ENCODE measurements at regions not wholly inside any gene's neighbourhood (a gene's known extent, or its start where the extent isn't known, plus 50 kb on each side); places are given as distances from the start of the nearest gene placed in this dataset.
A peak's percentile ranks its signal among the peaks of the same experiment; 100 is the strongest.
"Not testable (repeated sequence)": the region's sequence is repeated elsewhere in the genome, so short reads cannot be mapped to it uniquely, and the experiment has no call there.

DNA sequence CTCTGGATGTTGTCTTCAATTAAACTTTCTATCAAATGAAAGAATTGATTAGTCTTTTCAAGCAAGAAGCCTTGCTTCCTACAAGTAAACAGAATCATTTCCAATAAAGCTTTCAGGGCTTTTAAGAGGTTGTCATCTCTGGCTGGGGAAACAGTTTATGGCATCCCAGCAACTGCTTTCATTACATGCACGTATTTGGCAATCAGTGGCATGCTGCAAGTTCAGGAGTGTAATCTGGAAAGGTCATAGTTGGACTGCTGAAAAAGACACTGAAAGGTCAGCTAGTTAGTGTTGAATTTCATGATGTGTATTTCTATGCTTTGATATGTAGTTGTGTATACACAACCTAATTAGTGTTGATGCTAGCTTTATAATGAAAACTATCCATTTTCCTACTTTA, 332.9 kb downstream of the DSC3 start:
- DNase-seq (ENCODE audit: low read depth) = no peak

DNA sequence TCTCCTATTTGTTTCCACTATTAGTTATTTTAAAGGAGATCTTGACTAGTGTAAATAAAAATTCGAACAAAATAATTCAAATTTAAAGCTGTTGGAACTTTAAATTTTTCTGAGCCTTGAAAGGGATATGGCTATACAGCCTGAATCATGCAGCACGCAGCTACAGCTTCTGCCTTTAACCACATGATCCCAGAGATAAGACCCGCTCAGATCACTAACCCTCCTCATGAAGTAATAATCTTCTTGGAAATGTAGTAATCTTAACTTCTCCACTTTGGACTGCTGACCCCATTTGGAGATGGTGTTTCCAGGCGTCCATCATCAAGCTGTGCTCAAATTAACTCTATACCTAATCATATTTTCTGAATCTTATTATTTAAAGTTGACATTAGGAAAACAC, 336.6 kb downstream of the DSC3 start:
- DNase-seq (ENCODE audit: low read depth) = no peak

DNA sequence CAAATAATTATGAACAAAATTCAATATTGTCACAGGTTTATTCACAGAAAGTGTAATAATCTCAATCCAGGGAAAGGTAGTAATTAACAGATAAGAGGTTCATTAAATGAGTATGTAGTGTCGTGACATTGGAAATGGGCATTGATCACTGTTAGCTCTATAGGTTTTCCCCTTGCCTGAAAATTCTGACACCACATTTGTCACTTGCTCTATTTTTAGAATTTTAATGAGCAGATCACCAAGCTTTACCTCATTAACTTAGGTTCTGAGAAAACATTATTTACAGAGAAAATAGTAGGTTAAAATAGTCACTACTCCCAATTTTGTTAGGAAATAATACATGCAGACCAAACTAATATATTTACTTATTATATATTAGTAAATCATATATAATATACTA, 344.0 kb downstream of the DSC3 start:
- DNase-seq (ENCODE audit: low read depth) = no peak

DNA sequence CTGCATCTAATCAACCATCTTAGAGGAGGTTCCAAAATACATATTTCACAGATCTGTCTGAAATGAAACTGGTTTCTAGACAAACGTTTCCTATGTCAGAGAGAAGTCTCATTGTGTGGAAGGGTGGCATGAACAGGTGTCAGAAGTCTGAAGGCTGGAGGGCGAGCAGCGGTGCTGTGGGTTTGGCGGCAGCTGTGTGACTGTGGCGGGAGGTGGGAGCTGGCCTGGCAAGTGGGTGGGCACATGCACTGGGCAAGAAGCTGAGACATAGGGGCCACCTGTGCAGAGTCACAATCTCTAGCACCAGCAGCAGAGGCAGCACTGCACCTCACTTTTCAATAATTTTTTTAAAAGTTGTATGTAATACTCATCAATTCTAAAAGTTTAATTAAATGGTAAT, 346.3 kb downstream of the DSC3 start:
- no peak for DNase-seq (ENCODE audit: low read depth)

DNA sequence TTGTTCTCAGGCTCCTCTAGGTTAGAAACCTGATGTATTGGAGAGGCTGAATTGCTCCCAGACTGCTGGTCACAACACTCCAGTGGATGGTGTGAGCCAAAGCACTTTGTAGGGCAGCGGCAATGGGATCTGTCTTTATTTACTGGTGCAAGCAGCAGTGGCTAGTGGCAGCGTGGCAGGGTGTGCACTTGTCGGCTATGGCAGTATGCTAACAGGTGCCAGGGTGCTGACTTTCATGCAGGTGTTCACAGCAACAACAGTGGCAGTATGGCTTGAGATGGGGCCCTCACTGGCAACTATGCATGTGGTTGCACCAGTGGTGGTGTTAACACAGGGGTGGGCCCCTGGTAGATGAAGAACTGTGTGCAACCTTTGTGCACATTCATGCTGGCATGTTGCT, 347.8 kb downstream of the DSC3 start:
- DNase-seq (ENCODE audit: low read depth) = no peak

DNA sequence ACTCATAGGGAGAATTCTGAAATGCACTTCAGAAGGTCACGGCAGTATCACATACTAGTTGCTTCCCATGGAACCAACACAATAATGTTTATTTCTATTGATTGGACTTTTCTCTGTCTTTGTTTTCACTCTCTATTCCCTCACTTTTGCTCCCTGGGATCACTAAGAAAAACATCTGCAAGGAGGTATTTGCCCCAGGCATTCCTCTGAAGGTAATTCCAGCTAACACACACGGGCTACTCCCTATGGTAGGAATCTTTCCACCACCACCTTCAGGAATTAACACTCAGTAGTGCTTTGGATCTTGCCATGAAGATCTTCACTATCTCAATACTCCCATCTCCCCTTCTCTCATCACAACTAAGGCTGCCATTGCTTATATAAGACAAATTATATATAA, 353.3 kb downstream of the DSC3 start:
- no peak for DNase-seq (ENCODE audit: low read depth)

DNA sequence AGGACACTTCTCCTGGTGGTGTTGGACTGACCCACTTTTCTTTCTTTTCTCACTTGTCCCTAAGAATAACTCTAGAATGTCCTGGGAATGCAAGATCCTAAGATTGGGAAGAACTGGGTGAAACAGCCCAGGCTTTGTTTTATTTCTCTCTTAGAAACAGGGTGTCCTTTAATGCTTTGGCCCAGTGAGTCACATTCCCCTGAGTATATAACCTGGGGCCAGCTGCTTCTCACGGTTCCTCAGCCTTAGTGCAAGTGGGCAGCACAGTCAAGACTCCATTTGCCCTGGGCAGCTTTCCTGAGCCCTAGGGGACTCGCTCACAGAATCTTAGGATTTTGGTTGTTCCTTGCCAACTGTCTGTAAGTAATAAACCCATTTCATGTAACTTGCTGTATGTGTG, 355.0 kb downstream of the DSC3 start:
- DNase-seq (ENCODE audit: low read depth) = no peak

DNA sequence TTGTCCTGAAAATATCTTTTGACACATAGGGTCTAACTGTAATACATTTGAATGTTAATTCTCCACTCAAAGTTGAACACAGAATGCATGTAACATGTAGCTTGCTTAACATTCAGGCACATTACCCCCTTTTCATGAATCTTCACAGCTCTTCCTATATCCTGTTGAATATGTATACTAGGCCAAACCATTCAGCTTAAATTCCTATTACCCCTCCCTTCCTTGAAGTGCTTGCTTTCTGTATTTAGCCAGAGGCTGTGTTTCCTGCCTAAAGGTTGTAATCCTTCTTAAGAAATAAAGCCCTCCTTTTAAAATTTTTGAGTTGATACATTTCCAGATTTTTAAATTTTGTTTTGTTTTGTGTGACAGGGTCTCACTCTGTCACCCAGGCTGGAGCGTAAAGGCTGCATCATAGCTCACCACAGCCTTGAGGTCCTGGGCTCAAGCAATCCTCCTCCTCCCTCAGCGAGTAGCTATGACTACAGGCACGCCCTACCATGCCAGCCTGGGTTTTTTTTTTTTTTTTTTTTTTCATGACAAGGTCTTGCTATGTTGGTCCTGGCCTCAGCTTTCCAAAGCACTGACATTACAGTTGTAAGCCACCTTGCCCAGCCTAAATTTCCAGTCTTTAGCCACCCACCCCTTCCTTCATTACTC, 357.6 kb downstream of the DSC3 start:
- no peak for DNase-seq (ENCODE audit: low read depth)

DNA sequence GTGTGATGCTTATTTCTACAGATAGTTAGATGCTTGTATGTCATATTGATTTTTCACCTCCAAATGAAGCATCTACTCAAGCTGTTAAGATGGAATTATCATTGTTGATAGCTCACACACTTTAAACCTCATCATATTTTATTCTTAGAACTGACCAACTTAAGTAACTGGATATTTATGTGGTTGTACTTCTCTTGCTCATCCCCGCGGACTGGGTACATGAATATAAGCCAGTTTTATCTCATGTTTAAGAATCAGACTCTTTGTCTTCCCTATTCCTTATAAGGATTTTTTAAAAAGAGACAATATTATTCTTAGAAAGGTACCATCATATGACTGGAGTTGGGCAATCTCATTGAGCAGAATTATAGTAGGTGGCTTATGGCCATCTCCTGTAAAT, 358.7 kb downstream of the DSC3 start:
- peak; percentile 7 for DNase-seq (ENCODE audit: low read depth)

DNA sequence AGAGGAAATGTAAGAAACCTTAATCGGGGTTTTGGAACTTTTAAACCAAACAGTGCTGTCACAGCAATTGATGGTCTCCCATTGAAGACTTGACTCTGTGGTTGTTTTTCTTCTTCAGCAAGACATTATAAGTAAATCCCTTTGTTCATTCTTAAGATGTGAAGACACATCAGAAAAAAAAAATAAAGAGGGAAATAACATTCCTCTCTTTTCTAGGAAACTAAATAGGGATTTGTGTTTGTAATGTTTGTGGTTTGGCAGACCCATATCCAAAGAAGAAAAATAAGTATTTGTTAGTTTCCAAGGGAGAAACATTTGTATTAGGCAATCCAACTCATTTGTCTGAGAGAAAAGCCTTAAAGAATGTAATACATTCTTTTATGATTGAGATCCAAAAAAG, 359.9 kb downstream of the DSC3 start:
- peak; percentile 17 for DNase-seq (ENCODE audit: low read depth)

DNA sequence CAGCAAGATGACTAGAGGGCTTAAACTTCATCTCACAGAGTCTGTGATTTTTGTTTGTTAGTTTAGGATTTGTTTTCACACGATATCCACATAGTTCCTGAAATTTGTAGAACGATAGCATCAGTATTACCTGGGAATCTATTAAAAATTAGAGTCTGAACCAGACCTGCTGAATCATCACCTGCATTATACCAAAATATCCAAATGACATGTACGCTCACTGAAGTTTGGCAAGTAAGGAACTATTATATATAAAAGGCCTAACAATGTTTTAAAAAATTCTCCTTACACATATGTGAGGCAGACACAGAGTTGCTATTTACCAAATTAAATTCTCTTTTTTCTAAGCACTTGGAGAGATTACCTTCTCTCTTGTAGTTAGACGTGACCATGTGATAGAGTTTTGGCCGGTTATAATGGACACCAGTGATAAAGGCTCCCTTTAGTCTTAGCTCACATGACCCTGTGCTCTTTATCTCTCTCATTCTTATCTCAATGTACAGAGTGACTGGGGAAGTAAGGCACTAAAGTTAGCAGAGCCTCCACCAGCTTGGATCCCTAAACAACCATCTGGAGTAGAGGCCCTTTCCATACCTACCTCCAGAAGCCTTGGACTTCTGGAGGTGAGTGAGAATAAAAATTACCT, 363.1 kb downstream of the DSC3 start:
- no peak for DNase-seq (ENCODE audit: low read depth)

DNA sequence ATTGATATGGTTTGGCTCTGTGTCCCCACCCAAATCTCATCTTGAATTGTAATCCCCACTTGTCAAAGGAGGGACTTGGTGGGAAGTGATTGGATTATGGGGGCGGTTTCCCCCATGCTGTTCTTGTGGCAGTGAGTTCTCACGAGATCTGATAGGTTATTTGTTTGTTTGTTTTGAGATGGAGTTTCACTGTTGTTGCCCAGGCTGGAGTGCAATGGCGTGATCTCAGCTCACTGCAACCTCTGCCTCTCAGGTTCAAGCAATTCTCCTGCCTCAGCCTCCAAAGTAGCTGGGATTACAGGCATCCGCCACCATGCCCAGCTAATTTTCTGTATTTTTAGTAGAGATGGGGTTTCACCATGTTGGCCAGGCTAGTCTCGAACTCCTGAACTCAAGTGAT, 364.7 kb downstream of the DSC3 start:
- not testable (repeated sequence) for DNase-seq (ENCODE audit: low read depth)

DNA sequence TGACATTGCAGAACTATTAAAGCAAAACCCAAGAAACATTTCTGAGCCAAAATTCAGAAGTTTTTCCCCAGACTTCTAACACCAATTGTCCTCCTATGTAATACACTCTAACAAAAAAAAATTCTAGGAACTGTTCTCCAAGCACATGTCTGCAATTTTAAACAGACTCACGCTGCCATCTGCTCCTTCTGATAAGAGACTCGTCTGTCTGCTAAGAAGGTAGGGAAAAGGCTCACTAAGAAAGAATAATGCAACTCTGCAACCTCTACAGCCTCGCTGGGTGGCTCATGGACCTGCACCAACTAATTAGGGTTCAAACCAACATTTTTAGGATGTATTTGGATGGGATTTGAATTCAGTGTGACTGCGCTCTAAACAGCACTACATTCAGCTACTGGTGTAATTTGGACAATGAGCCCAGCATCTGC, 366.5 kb downstream of the DSC3 start:
- DNase-seq (ENCODE audit: low read depth) = no peak

DNA sequence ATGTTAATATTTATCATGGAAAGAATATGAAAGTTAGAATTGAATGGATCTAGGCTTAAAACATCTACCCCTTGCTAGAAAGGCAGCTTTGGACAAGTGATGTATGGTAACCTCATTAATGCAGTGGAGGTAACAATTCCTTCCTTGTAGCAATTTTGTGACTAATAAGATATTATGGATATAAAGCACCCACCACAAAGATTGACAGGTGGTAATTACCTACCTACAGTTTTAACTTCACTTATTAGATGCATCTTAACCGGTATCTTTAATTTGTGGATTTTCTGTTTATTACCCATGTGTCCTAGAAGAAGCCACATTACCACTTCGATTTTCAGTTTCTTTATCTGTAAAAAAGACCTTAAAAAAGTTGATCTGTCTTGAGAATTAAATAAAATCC, 367.0 kb downstream of the DSC3 start:
- DNase-seq (ENCODE audit: low read depth) = no peak

DNA sequence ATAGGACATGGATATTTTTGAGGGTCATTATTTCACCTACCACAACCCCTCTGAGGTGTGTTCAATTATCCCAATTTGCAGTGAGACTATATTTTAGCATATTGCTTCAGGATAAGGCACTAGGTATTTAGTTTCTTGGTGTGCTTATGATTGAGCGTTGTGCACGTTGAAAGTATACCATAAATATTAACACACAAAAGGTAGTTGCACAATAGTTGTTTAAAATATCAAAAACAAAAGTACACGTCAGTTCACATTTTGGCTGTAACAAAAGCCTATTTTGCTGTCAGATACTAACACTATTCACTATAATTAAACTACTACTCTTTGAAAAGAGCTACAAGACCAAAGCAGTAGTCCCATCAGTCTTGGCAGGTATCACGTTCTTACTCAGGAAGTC, 367.5 kb downstream of the DSC3 start:
- no peak for DNase-seq (ENCODE audit: low read depth)

DNA sequence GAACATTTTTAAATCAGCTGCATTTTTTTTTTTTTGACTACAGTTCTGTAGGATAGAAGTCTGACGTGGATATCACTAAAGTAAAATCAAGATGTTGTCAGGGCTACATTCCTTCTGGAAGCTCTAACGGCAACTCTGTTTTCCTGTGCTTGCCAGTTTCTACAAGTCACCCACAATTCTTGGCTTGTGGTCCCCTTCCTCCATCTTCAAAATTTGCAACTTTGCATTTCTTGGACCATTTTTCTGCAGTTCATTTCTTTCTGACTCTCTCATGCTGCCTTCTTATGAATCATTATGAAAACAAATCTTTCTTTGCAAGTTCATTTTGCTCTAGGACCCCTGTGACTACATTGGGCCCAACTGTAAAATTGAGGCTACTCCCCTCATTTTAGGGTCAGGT, 367.9 kb downstream of the DSC3 start:
- DNase-seq (ENCODE audit: low read depth) = no peak

DNA sequence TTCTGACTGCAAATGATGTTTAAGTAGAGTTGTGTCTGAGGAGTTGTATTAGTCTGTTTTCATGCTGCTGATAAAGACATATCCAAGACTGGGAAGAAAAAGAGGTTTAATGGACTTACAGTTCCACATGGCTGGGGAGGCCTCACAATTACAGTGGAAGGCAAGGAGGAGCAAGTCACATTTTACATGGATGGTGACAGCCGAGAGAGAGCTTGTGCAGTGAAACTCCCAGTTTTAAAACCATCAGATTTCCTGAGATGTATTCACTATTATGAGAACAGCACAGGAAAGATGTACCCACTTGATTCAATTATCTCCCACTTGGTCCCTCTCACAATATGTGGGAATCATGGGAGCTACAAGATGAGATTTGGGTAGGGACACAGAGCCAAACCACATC, 370.1 kb downstream of the DSC3 start:
- DNase-seq (ENCODE audit: low read depth) = not testable (repeated sequence)

DNA sequence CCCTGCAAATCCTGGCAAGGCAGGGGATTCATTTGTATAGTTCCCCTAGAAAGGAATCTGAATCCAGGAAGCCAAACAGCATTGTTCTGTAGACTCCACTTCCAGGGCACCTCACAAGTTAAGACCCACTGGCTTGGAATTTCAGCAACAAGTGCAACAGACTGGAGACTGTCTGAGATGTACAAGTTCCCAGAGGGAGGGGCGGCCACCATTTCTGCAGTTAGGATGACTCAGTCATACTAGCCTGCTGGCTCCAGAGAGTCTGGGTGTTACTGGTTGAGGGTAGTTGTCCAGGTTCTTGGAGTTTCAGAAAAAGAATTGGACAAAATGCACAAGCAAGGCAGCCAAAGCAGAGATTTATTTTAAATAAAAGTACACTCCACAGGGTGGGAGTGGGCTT, 384.2 kb downstream of the DSC3 start:
- DNase-seq (ENCODE audit: low read depth) = no peak

DNA sequence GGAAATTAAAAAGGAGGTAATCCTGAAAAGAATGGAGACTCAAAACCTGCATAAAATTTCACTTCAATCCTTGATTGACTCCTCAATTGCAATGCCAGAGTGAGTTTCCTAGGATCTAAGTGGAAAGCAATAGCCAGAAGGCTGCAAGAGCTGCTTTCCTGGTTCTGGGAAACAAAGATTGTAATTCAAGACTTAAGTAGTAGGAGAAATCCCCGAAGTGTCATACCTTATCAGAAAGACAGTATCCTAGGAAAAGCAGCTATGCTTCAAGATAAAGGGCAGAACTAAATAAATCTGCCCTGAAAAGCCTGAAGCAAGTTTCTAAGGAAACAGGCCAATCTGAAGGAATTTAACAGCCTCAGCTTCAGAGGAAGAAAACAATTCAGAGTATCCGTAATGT, 390.2 kb downstream of the DSC3 start:
- no peak for DNase-seq (ENCODE audit: low read depth)

DNA sequence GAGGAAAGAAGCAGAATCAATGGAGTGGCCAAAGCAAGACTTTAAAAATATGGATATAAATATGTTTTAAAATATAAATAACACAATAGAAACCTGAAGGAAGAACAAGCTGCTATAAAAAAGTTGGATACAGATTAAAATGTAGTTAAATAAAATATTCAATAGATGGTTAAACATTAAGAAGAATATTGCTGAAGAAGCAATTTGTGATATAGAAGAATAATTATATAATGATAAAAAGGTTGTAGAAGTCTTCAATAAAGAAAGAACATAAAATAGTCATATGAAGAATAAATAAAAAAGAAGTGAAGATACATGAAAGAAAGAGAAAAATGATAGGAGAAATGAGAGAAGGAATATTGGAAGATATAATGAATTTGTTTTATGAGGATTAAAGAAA, 392.0 kb downstream of the DSC3 start:
- DNase-seq (ENCODE audit: low read depth) = no peak

DNA sequence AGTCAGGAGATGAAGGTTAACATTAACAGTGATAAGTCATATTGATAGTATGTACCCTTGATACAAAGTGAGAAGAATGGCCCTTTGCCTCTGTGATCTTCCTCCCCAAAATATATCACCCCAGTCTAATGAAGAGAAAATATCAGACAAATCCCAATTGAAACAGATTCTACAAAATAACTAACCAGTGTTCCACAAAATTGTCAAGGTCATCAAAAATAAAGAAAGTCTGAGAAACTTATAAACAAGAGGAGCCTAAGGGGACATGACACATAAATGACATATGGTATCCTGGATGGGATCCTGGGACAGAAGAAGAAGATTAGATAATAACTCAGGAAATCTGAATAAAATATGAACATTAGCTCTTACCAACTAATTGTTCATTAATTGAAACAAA, 398.4 kb downstream of the DSC3 start:
- no peak for DNase-seq (ENCODE audit: low read depth)

DNA sequence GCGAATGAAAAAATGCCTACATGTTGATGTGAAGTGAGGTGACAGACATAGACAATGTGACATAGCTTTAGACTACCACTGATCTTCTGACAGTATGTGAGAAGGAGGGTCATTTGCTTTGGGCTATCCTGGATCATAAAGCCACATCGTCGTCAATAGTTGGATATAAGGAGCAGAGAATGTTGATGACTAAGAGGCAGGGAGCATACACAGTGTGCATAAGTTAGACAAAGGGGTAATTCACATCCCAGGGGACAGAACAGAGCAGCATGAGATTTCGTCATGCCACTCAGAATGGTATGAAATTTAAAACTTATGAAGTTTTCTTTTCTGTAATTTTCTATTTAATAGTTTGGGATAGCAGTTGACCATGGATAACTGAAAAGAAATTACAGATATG, 403.2 kb downstream of the DSC3 start:
- peak; percentile 3 for DNase-seq (ENCODE audit: low read depth)

DNA sequence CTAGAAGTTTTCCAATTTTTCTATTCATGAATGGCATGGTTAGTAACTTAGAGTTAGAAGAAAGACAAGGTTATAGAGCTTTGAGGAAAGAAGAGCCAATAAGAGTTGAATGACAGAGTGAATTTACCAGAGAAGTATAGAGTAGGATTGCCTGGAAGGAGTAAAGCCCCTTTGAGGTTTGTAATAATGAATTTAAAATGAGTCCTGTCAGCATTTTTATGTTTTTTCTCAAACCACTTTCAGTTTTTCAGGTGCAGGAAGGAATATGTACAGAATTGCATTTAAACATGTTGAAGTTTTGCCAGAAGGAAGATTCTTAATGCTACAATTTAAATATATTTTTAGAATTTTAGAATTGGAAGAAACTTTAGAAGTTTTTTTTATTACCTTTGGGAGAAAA, 408.3 kb downstream of the DSC3 start:
- no peak for DNase-seq (ENCODE audit: low read depth)
